ENCODE measurements at regions not wholly inside any gene's neighbourhood (a gene's known extent, or its start where the extent isn't known, plus 50 kb on each side); places are given as distances from the start of the nearest gene placed in this dataset.

- Histone ChIP-seq H3K4me3 (ENCODE audit: low read depth in 1 of 2, low read length in 1 of 2) (no peak overlapping the region), H3K36me3 (no peaks in the 10 kb centered on the region), H3K4me1 (ENCODE audit: control insufficient read depth in 1 of 2, insufficient read depth in 1 of 2, low read depth in 1 of 2, low read length in 1 of 2) (no peaks in the 10 kb centered on the region), H3K27me3 (no peaks in the 10 kb centered on the region), H3K27ac (no peak overlapping the region), H3K9me3 (no peaks in the 10 kb centered on the region)
- no peak for TF ChIP-seq CTCF (IDR thresholded peaks at IDR 0.05)
Observed at GRCh38 chr13:21901811-21902708, 231.2 kb downstream of the FGF9 start.

GRCh38 chr13:21902709-21903098 lies 231.8 kb downstream of the FGF9 start:
- no peaks in the 10 kb centered on the region for H3K4me1 ChIP-seq (ENCODE audit: control insufficient read depth in 1 of 2, insufficient read depth in 1 of 2, low read depth in 1 of 2, low read length in 1 of 2)
- no peaks in the 10 kb centered on the region for H3K36me3 ChIP-seq
- no peak overlapping the region for H3K27ac ChIP-seq
- H3K4me3 ChIP-seq (ENCODE audit: low read depth in 1 of 2, low read length in 1 of 2), result no peak overlapping the region
- H3K9me3 ChIP-seq, result no peaks in the 10 kb centered on the region
- no peaks in the 10 kb centered on the region for H3K27me3 ChIP-seq
- no peak for TF ChIP-seq CTCF (IDR thresholded peaks at IDR 0.05)

- Histone ChIP-seq H3K9me3 (no peaks in the 10 kb centered on the region), H3K36me3 (no peaks in the 10 kb centered on the region), H3K4me1 (ENCODE audit: control insufficient read depth in 1 of 2, insufficient read depth in 1 of 2, low read depth in 1 of 2, low read length in 1 of 2) (no peaks in the 10 kb centered on the region), H3K4me3 (ENCODE audit: low read depth in 1 of 2, low read length in 1 of 2) (no peak overlapping the region), H3K27me3 (no peaks in the 10 kb centered on the region), H3K27ac (no peak overlapping the region)
- TF ChIP-seq CTCF (IDR thresholded peaks at IDR 0.05), result no peak
Observed at GRCh38 chr13:21905486-21905885, 234.6 kb downstream of the FGF9 start.

GRCh38 chr13:21909331-21909730 lies 238.5 kb downstream of the FGF9 start:
- Histone ChIP-seq H3K27me3 (no peaks in the 10 kb centered on the region), H3K27ac (no peak overlapping the region), H3K9me3 (no peaks in the 10 kb centered on the region), H3K4me1 (ENCODE audit: control insufficient read depth in 1 of 2, insufficient read depth in 1 of 2, low read depth in 1 of 2, low read length in 1 of 2) (no peaks in the 10 kb centered on the region), H3K36me3 (no peaks in the 10 kb centered on the region), H3K4me3 (ENCODE audit: low read depth in 1 of 2, low read length in 1 of 2) (no peak overlapping the region)
- no peak for TF ChIP-seq CTCF (IDR thresholded peaks at IDR 0.05)

GRCh38 chr13:21910546-21910945 lies 239.7 kb downstream of the FGF9 start:
- no peak overlapping the region for H3K4me3 ChIP-seq (ENCODE audit: low read depth in 1 of 2, low read length in 1 of 2)
- H3K36me3 ChIP-seq, result no peaks in the 10 kb centered on the region
- TF ChIP-seq CTCF (IDR thresholded peaks at IDR 0.05), result no peak
- no peaks in the 10 kb centered on the region for H3K27me3 ChIP-seq
- H3K27ac ChIP-seq, result no peak overlapping the region
- H3K9me3 ChIP-seq, result no peaks in the 10 kb centered on the region
- H3K4me1 ChIP-seq (ENCODE audit: control insufficient read depth in 1 of 2, insufficient read depth in 1 of 2, low read depth in 1 of 2, low read length in 1 of 2), result no peaks in the 10 kb centered on the region
